ENCODE measurements at regions not wholly inside any gene's neighbourhood (a gene's known extent, or its start where the extent isn't known, plus 50 kb on each side); places are given as distances from the start of the nearest gene placed in this dataset.

DNA sequence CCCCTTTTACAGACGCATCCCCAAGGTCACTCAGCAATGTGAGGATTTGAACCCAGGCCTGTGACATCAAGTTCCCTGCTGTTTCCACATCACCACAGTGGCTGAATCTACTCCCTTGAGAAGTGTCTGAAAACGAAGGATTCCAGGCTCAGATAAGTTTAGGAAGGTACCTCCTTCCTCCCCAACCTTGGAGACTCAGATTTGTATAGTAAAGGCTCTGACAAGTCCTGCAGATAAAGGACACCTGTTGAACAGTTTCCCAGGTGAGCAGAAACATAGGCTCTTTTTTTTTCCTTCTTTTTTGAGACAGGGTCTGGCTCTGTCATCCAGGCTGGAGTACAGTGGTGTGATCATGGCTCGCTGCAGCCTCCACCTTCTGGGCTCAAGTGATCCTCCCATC lies 56.4 kb upstream of the PTPRS start:
- TF ChIP-seq, protein P1, sequence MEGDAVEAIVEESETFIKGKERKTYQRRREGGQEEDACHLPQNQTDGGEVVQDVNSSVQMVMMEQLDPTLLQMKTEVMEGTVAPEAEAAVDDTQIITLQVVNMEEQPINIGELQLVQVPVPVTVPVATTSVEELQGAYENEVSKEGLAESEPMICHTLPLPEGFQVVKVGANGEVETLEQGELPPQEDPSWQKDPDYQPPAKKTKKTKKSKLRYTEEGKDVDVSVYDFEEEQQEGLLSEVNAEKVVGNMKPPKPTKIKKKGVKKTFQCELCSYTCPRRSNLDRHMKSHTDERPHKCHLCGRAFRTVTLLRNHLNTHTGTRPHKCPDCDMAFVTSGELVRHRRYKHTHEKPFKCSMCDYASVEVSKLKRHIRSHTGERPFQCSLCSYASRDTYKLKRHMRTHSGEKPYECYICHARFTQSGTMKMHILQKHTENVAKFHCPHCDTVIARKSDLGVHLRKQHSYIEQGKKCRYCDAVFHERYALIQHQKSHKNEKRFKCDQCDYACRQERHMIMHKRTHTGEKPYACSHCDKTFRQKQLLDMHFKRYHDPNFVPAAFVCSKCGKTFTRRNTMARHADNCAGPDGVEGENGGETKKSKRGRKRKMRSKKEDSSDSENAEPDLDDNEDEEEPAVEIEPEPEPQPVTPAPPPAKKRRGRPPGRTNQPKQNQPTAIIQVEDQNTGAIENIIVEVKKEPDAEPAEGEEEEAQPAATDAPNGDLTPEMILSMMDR (IDR thresholded peaks at IDR 0.05) = no peak
- no peaks in the 10 kb centered on the region for H3K4me1 ChIP-seq
- H3K9me3 ChIP-seq = no peaks in the 10 kb centered on the region
- no peaks in the 10 kb centered on the region for H3K36me3 ChIP-seq
- intact Hi-C loops (cut with DNase I) = no loop called here
- H3K27me3 ChIP-seq (ENCODE audit: low read depth) = peaks cover 63% of the 10 kb centered on the region
- DNase-seq (no peak), ATAC-seq (no peak)
- H3K27ac ChIP-seq = no peak overlapping the region
- H3K4me3 ChIP-seq = no peak overlapping the region

- ATAC-seq (no peak), DNase-seq (no peak)
- Histone ChIP-seq H3K4me1 (no peaks in the 10 kb centered on the region), H3K36me3 (no peaks in the 10 kb centered on the region), H3K9me3 (no peaks in the 10 kb centered on the region), H3K4me3 (no peak overlapping the region), H3K27me3 (ENCODE audit: low read depth) (peaks cover 54% of the 10 kb centered on the region), H3K27ac (no peak overlapping the region)
- intact Hi-C loops (cut with DNase I) = no loop called here
- TF ChIP-seq, protein P1 (IDR thresholded peaks at IDR 0.05) = no peak
These were observed 57.2 kb upstream of the ZNRF4 start for GRCh38 chr19:5397804-5398692.

GRCh38 chr19:5398693-5399057 lies 56.5 kb upstream of the ZNRF4 start:
- Histone ChIP-seq H3K9me3 (no peaks in the 10 kb centered on the region), H3K4me1 (no peaks in the 10 kb centered on the region), H3K27ac (no peak overlapping the region), H3K4me3 (no peak overlapping the region), H3K27me3 (ENCODE audit: low read depth) (peaks cover 48% of the 10 kb centered on the region), H3K36me3 (no peaks in the 10 kb centered on the region)
- no peak for ATAC-seq
- intact Hi-C loops (cut with DNase I) = no loop called here
- TF ChIP-seq, protein P1 (IDR thresholded peaks at IDR 0.05) = no peak
- DNase-seq = no peak

GRCh38 chr19:5403968-5404640 lies 51.1 kb upstream of the ZNRF4 start:
- Histone ChIP-seq H3K36me3 (no peaks in the 10 kb centered on the region), H3K9me3 (peaks cover 6% of the 10 kb centered on the region), H3K27ac (no peak overlapping the region), H3K4me3 (no peak overlapping the region), H3K27me3 (ENCODE audit: low read depth) (peaks cover 4% of the 10 kb centered on the region), H3K4me1 (no peaks in the 10 kb centered on the region)
- ATAC-seq = peak; percentile 80 to 86
- TF ChIP-seq, protein P1 (IDR thresholded peaks at IDR 0.05) = no peak
- intact Hi-C loops (cut with DNase I) = no loop called here
- DNase-seq = peak; percentile 73
